Lower leg skin (tissue), 3 donors: ENCODE measurements at regions not wholly inside any gene's neighbourhood (a gene's known extent, or its start where the extent isn't known, plus 50 kb on each side); places are given as distances from the start of the nearest gene placed in this dataset.

Experiments
- CTCF ChIP-seq, 3 donors: fragments of 450-650 bp; IDR thresholded peaks; one replicate each; pipeline ENCODE4 v1.5.1; 2016; ENCODE audit warnings: antibody characterized with exemption in 3 of 3, mild to moderate bottlenecking in 3 of 3, moderate library complexity in 2 of 3
- POLR2A ChIP-seq, 2 donors: fragments of 450-650 bp; IDR thresholded peaks; one replicate each; pipeline ENCODE4 v1.6.1; 2016 to 2017; ENCODE audit warnings: antibody characterized with exemption in 2 of 2, mild to moderate bottlenecking in 1 of 2, moderate library complexity in 1 of 2

- TF ChIP-seq CTCF (IDR thresholded peaks at IDR 0.05) = no peak
- TF ChIP-seq POLR2A (IDR thresholded peaks at IDR 0.05) = no peak
These were observed 84.4 kb upstream of the TRPC6 start for GRCh38 chr11:101668236-101668635.
